ENCODE measurements at regions not wholly inside any gene's neighbourhood (a gene's known extent, or its start where the extent isn't known, plus 50 kb on each side); places are given as distances from the start of the nearest gene placed in this dataset.

- no peak for TF ChIP-seq CTCF (IDR thresholded peaks at IDR 0.05)
- no peak for TF ChIP-seq POLR2A (IDR thresholded peaks at IDR 0.05)
Measured at GRCh38 chr11:70667767-70668166, 269.4 kb downstream of the CTTN start.
